GM19324 (cell line): ENCODE measurements at regions not wholly inside any gene's neighbourhood (a gene's known extent, or its start where the extent isn't known, plus 50 kb on each side); places are given as distances from the start of the nearest gene placed in this dataset.

Source experiments
- ATAC-seq: cut with Tn5 transposase; IDR thresholded peaks from one replicate; pipeline ENCODE4 v1.9.1; 2021; ENCODE audit warnings: mild to moderate bottlenecking, moderate library complexity; ENCODE audit not compliant: unreplicated experiment, low FRiP score

GRCh38 chr7:25646726-25647413, 418.6 kb upstream of the NPVF start:
- ATAC-seq = no peak

DNA sequence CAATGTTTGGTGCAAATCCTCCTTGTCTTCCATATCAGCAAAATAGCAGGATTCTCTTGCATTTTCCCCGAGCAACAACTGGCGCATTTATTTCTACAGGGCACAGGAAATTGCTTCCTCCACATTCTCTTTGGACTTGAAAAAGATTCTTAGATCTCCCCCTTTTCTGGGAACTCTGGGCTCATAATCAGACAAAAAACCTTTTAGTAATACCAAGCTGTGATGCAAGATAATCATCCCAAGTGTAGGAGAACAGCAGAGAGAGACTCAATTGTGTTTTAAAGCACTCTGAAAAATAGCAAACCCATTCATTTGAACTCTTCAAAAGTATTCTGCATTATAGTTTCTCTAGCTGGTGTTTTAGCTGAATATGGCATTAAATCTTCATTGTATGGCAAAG, 419.6 kb upstream of the NPVF start:
- no peak for ATAC-seq

GRCh38 chr7:25652366-25652765, 424.1 kb upstream of the NPVF start:
- no peak for ATAC-seq

DNA sequence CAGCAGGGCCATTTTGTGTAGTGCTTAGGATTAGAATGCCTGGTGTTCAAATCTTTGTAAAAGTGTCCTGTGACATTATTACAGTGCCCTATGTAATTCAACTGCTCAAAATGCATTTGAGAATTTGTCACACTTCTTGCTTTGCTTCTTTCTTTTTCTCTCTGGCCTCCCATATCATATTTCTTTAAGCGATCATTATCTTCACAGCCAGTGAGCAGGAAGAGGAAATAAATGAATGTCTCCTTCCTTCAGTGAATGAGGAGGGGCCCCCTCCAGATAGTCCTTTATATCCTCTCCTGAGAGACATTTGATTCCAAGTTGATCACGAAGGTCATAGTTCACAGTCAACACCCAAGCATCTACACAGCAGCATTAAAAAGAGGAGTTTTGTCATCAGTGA, 425.1 kb upstream of the NPVF start:
- no peak for ATAC-seq

- no peak for ATAC-seq
Measured at GRCh38 chr7:25656071-25656470, 427.8 kb upstream of the NPVF start.

- ATAC-seq = no peak
Measured at GRCh38 chr7:25656581-25657026, 428.3 kb upstream of the NPVF start.

- ATAC-seq = no peak
Measured at GRCh38 chr7:25658375-25658774, 430.1 kb upstream of the NPVF start.

GRCh38 chr7:25659841-25660240, 431.6 kb upstream of the NPVF start:
- ATAC-seq = no peak

DNA sequence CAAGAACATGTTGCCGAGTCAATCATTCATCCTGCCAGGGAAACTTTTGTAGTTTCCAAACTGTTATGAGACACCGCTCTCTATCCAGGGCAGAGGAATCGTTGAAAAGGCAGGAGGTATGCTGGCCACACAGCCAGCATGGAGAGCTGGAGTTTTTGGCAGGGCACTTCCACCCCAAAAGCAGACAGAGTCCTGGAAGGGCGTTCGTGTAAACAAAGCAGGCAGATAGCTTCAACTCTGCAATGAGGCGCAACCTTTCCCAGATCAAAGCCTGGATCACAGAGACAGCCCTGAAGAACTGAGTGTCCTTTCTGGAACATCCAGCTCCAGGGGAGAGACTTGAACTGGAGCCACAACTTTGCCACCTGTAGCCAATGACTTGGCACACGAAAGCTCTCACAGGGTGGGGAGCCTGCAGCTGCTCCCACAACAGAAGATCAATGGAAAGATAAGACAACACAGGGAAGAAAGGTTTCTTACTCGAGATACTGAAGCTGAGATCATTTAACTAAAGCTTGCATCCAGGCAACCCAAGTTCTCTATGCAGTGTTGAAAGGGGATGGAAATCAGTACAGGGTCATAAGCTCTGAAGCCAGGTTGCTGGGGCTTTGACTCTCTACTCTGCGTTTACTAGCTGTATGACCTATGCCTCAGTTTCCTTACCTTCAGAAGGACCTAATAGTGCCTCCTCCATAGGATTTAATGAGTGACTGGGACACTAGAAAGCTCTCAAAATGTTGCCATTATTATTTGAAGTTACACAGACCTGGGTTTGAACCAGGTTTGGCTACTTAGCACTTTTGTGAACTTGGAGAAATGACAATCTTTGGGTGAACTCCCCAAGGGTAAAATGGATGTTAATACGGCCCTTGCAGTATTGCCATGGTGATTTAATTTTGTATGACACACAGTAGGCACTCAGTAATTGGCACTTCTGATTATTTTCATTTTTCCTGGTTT, 434.8 kb upstream of the NPVF start:
- ATAC-seq = no peak

GRCh38 chr7:25663877-25664276, 435.6 kb upstream of the NPVF start:
- ATAC-seq = no peak

GRCh38 chr7:25664593-25664992, 436.3 kb upstream of the NPVF start:
- no peak for ATAC-seq

GRCh38 chr7:25665374-25665773, 437.1 kb upstream of the NPVF start:
- no peak for ATAC-seq

DNA sequence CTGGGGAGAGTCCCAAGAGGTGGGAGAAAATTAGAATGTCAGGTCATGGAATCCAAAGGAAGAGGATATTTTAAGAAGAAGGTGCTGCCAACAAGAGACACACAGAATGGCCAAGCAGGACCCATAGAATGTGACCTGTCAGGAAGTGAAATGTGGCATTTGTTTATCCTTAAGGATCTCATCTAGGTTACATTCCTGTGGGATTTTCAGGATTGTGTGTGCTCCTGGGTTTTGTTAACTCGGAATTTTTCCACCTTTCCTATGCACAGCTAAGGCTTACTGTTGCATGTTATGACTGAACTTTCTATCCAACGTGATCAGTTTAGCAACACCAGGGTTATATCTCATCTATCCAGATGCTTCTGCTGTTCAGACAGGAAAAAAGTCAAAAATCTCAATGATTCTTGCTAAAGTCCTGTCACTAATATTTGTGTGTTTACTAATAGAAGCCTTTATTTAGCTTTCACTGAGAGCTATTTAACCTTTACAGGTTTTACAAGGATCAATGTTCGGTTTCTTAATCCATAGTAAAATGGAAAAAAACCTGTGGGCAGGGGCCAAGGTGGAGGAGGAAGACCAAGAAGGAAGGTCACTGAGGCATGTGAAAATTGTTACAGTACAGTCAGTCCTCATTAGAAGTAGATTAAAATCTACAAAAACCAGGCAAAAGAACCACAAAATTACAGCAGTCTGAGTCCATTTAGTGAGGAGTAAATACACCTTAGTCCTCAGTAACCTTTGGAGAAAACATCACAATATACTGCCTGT, 437.8 kb upstream of the NPVF start:
- ATAC-seq = no peak

- no peak for ATAC-seq
Measured at GRCh38 chr7:25666671-25667060, 438.4 kb upstream of the NPVF start.

- no peak for ATAC-seq
Measured at GRCh38 chr7:25669281-25669781, 441.0 kb upstream of the NPVF start.

DNA sequence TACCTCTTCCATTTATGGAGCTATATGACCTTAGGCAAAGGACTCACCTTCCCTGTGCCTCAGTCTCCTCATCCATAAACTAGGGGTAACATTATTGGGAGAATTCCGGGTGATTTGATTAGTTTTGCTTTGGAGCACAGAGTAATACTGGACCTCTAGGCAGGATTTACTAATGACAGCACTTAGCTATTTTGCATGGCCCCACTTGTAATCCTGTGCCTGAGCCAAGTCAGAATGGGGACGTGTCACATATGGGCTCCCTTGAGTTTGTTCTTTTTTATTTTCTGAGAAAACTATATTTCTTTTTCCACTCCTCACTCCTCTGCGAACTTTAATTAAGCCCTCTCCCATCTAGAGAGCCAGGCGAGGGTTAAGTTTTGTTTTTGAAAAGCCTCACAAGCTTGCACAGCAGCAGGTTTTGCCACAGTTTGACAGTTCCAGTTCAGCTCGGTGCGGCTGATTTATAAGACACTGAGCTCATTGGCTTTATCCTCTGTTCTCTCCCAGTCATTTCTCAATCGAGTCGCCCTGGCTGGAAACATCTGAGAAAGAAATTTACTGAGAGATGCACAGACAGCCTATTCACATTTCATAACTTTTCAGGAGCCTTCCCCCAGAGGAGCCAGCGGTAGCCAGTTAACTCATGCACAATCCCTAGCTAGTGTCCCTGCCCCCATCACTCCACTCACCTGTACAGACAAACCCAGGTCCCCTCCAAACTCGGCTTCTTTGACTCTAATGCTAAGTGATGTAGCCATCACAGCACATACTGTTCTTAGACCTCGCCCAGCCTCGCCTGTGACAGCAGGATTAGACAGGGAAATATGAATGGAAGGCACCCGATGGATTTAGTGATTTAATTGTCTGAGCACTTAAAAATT, 441.9 kb upstream of the NPVF start:
- no peak for ATAC-seq

DNA sequence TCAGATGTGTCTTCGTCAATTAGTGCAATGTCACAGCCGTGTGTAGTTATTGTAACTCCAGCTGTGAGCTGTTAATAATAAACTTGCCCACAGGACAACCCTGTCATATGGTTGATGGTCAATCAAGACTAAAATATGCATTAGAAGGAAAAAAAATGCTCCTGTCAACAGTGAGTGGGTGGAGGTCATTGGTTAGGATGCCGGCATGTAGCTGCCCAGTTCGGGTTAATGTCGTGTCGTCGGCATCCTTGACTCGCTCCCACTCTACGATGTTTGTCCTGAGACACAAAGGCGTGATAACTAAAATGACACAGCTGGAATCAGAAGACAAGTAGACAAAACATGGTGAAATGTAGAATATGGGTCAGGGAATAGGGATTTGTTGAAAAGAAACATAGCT, 442.8 kb upstream of the NPVF start:
- no peak for ATAC-seq

GRCh38 chr7:25672496-25672895, 444.2 kb upstream of the NPVF start:
- no peak for ATAC-seq

GRCh38 chr7:25675789-25676474, 447.6 kb upstream of the NPVF start:
- no peak for ATAC-seq
